NCI-H1417 (cell line): ENCODE measurements at regions not wholly inside any gene's neighbourhood (a gene's known extent, or its start where the extent isn't known, plus 50 kb on each side); places are given as distances from the start of the nearest gene placed in this dataset.
A peak's percentile ranks its signal among the peaks of the same experiment; 100 is the strongest.

ENCODE experiments used
- DNase-seq, 3 experiments: peaks; one replicate each; lab custom pipeline; 2025; lab: John Stamatoyannopoulos, UW

- peak in 1 of 3 experiments; percentile 30 for DNase-seq
Observed at GRCh38 chr9:84586662-84587061, 82.9 kb upstream of the NTRK2 start.

GRCh38 chr9:84587153-84587552 is 82.4 kb upstream of the NTRK2 start:
- peak in 1 of 3 experiments; percentile 30 for DNase-seq

- no peak for DNase-seq
Observed at GRCh38 chr9:84589542-84589941, 80.0 kb upstream of the NTRK2 start.

DNA sequence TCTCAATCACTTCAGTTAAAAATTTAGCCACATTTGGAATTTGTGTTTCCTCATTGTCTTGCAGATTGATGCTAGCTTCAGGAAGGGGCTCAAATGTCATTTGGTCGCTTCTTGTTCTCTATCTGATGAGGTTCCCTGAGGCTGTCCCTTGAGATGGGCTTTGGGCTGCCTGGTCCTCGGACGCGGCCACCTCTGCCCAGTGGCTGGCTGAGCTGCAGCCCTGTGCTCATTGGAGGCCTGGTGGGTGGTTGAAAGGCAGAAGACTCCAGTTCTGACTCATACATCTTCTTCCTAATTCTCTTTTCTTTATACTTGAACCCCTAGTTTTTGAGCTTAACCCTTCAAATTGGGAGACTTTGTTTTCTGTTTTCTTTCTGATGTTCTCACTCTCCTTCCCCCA is 78.8 kb upstream of the NTRK2 start:
- DNase-seq, result no peak

- DNase-seq, result no peak
Observed at GRCh38 chr9:84592918-84593317, 76.6 kb upstream of the NTRK2 start.

- DNase-seq, result no peak
Observed at GRCh38 chr9:84593352-84593751, 76.2 kb upstream of the NTRK2 start.

DNA sequence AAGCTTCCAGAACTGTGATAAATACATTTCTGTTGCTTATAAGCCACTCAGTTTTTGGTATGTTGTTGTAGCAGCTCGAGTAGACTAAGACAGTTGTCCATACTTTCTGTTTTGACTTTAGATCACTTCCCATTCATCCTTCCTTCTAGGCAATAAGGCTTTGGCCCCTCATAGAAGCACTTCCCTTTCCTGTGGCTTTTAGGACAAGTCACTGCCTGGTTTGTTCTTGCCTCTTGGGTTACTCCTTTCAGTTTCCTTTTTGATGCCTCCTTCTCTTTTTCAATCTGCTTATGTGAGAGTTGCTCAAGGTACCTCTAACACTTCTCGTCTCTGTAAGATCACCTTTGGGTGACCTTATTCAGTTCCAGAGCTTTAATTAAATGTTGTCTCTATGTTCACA is 72.4 kb upstream of the NTRK2 start:
- DNase-seq, result no peak

DNA sequence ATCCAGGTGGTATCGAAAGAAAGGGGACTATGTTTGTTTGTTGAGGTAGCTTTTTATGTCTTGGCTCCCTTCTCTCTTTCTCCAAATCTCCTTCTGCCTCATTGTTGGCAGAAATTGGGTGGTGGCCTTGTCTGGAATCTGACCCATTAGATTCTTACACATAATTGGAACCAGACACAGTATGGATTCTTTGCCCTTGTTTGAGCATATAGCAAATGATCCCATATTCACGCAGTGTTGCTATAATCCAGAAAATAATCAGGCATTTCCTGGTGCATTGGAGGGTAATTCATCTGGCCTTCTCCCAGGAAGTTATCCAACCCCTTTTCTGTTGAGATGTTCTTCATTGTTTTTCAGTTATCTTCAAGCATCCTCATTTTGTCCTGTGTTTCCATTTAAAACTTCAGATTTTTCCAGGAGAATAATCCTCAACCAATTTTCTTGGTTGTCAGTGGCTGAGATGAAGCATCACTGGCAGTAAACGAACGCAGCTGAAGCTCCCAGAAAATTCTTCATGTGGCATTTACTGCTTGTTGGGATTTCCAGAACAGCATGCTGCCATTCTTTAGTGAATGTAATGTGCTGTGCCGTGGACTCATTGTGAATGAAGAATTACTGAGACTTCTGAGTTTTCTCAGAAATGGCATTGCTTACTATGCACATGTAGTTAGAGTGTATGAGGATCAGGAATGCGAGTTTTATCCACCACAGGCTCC is 70.5 kb upstream of the NTRK2 start:
- no peak for DNase-seq

DNA sequence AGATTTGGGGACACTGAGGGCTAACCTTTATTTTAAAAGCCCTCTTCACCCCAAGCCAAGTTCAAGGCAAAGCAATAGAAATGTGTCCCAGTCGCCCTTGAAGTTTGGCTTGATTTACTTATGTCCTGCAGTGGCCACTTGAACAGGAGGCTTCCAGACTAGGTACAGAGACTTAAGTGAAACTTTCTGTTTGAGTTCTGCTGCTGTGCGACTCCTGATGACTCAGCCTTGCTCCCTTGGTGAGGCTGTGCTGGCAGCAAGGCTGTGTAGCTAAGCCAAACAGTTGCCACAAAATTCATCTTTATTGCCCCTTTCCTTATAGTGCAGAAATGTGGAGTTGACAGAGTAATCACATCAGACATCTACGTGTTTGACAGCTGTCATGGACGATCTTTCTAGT is 68.8 kb upstream of the NTRK2 start:
- DNase-seq, result no peak

- no peak for DNase-seq
Observed at GRCh38 chr9:84604223-84604622, 65.3 kb upstream of the NTRK2 start.

DNA sequence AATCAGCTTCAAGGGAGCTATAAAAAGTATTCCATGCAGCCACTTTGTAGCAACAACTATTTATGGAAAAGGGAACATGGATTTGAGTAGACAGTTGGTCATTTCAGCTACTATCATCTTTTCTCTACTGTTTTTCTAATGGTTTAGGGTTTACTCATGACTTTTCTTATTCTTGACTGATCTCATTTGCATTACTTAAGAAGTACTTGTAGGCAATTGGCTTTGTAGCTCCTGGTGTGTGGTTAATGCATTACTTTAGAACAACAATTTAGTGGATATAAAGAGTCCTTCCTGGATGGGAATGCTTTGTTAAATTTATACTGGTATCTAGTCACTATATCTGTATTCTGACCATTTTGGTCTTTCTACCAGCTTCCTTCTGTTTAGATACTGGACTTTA is 59.8 kb upstream of the NTRK2 start:
- no peak for DNase-seq

GRCh38 chr9:84613431-84613830 is 56.1 kb upstream of the NTRK2 start:
- no peak for DNase-seq

DNA sequence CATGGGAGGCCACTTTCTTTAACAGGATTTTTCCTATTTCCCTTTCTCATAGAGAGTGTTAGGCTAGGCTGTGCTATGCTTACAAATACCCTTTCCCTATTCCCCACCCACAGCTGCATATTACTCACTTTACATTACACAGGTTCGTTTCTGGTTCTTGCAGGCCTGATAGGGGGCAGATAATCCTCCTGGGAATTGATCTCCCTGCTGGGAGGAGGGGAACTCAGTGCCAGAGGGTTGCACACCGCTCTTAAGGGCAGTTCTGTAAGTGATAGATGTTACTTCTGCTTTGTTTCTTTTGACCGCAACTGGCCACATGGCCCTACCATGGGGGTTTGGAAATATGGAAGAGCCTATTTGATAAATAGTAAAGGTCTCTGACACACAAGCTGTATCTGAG is 54.0 kb upstream of the NTRK2 start:
- DNase-seq, result no peak

GRCh38 chr9:84617411-84618029 is 52.0 kb upstream of the NTRK2 start:
- peak in 2 of 3 experiments; percentile 77 to 85 for DNase-seq
